SK-N-SH (cell line): ENCODE measurements at regions not wholly inside any gene's neighbourhood (a gene's known extent, or its start where the extent isn't known, plus 50 kb on each side); places are given as distances from the start of the nearest gene placed in this dataset.

Experiments
- CTCF ChIA-PET: fragments of 300-600, 350-600 bp; formaldehyde crosslinking; extraction: SDS; loops from one replicate; lab custom pipeline; 2021; lab: Yijun Ruan, JAX
- POLR2A ChIA-PET: fragments of 350-600 bp; sonication (Branson Sonifier 250); formaldehyde crosslinking; extraction: SDS; loops from one replicate; lab custom pipeline; 2020; ENCODE audit warnings: antibody characterized with exemption, inconsistent platforms; lab: Yijun Ruan, JAX
- DNase-seq: peaks from one replicate; pipeline ENCODE4 v3.0.0; 2012
- H2AFZ ChIP-seq: fragments of 200-600 bp; sonication (generic); 2 replicates; pipeline ENCODE4 v1.8.1; 2016; ENCODE audit warnings: antibody characterized with exemption, mild to moderate bottlenecking, low read depth
- H3F3A ChIP-seq: fragments of 200-600 bp; sonication (generic); replicated peaks from 2 replicates; pipeline ENCODE3; 2016; ENCODE audit warnings: antibody characterized with exemption, mild to moderate bottlenecking; ENCODE audit not compliant: insufficient read depth
- H3K27ac ChIP-seq, 2 experiments: fragments of 200-500 bp in 1 of 2; fragments of 200-600 bp in 1 of 2; sonication (Bioruptor generic) in 1 of 2; sonication (generic), shearing (Covaris generic) in 1 of 2; 2 replicates each; pipeline versions ENCODE4 v1.5.1 to v1.6.1; 2014 to 2016; ENCODE audit warnings: low read depth in 2 of 2, inconsistent platforms in 1 of 2, low read length in 1 of 2, mild to moderate bottlenecking in 1 of 2, mixed read lengths in 1 of 2
- H3K27me3 ChIP-seq: fragments of 200-600 bp; sonication (generic), shearing (Covaris generic); 2 replicates; pipeline ENCODE4 v1.6.1; 2016; ENCODE audit warnings: mixed run types; ENCODE audit not compliant: insufficient read depth
- H3K36me3 ChIP-seq, 2 experiments: fragments of 200-500 bp in 1 of 2; fragments of 200-600 bp in 1 of 2; sonication (Bioruptor generic) in 1 of 2; sonication (generic) in 1 of 2; replicated peaks in 1 of 2; 2 replicates each; pipeline versions ENCODE3 to v1.5.1; 2014 to 2016; ENCODE audit warnings: low read length in 1 of 2, mild to moderate bottlenecking in 1 of 2; ENCODE audit not compliant: insufficient read depth in 2 of 2, control insufficient read depth in 1 of 2
- H3K4me1 ChIP-seq, 2 experiments: fragments of 200-500 bp in 1 of 2; fragments of 200-600 bp in 1 of 2; sonication (Bioruptor generic) in 1 of 2; sonication (generic), shearing (Covaris generic) in 1 of 2; 2 replicates each; pipeline versions ENCODE4 v1.5.1 to v1.6.1; 2014 to 2016; ENCODE audit warnings: low read depth in 1 of 2, low read length in 1 of 2, mixed run types in 1 of 2; ENCODE audit not compliant: insufficient read depth in 2 of 2, control insufficient read depth in 1 of 2
- H3K4me2 ChIP-seq: fragments of 200-600 bp; sonication (generic), shearing (Covaris generic); 2 replicates; pipeline ENCODE4 v1.6.1; 2017; ENCODE audit warnings: mixed run types
- H3K4me3 ChIP-seq, 2 experiments: fragments of 200-500 bp in 1 of 2; fragments of 200-600 bp in 1 of 2; sonication (Bioruptor generic) in 1 of 2; sonication (generic), shearing (Covaris generic) in 1 of 2; 2 replicates each; pipeline versions ENCODE4 v1.5.1 to v1.8.1; 2014 to 2016; ENCODE audit warnings: low read depth in 2 of 2, inconsistent platforms in 1 of 2, low read length in 1 of 2, mild to moderate bottlenecking in 1 of 2, mixed read lengths in 1 of 2, moderate library complexity in 1 of 2
- H3K79me2 ChIP-seq: fragments of 200-600 bp; sonication (generic); 2 replicates; pipeline ENCODE4 v1.8.1; 2017; ENCODE audit warnings: mild to moderate bottlenecking; ENCODE audit not compliant: insufficient read depth
- H3K9ac ChIP-seq: fragments of 200-600 bp; sonication (generic); 2 replicates; pipeline ENCODE4 v1.6.1; 2017; ENCODE audit warnings: mixed run types
- H3K9me2 ChIP-seq: fragments of 200-600 bp; sonication (generic); 2 replicates; pipeline ENCODE4 v1.6.1; 2017; ENCODE audit warnings: mixed run types
- H3K9me3 ChIP-seq: fragments of 200-600 bp; sonication (generic); 2 replicates; pipeline ENCODE4 v1.6.1; 2017; ENCODE audit warnings: mixed run types, mild to moderate bottlenecking, moderate library complexity
- H4K20me1 ChIP-seq: fragments of 200-600 bp; sonication (generic); 2 replicates; pipeline ENCODE4 v1.6.1; 2017; ENCODE audit warnings: mild to moderate bottlenecking, mixed run types; ENCODE audit not compliant: insufficient read depth
- ELF1 ChIP-seq: IDR thresholded peaks from 2 replicates; pipeline ENCODE4 v1.4.0; 2012
- EZH2phosphoT487 ChIP-seq: fragments of 200-600 bp; sonication (generic); IDR thresholded peaks from 2 replicates; pipeline ENCODE4 v1.6.1; 2017; ENCODE audit warnings: low read depth, mixed run types, mild to moderate bottlenecking, antibody characterized with exemption, moderate library complexity, borderline replicate concordance
- FOXJ3 ChIP-seq: sonication (generic); formaldehyde crosslinking; IDR thresholded peaks from 2 replicates; pipeline ENCODE4 v1.5.1; 2020; ENCODE audit warnings: mild to moderate bottlenecking, missing genetic modification reagents
- GATA2 ChIP-seq: sonication (generic); formaldehyde crosslinking; IDR thresholded peaks from 2 replicates; pipeline ENCODE4 v1.5.0; 2020; ENCODE audit warnings: mild to moderate bottlenecking, missing genetic modification reagents
- JUND ChIP-seq: IDR thresholded peaks from 2 replicates; pipeline ENCODE4 v1.4.0; 2012
- MEF2A ChIP-seq: IDR thresholded peaks from 2 replicates; pipeline ENCODE4 v1.4.0; 2012; ENCODE audit warnings: low read depth, borderline replicate concordance
- NFIC ChIP-seq: IDR thresholded peaks from 2 replicates; pipeline ENCODE4 v1.4.0; 2012; ENCODE audit warnings: borderline replicate concordance
- POLR2AphosphoS5 ChIP-seq: IDR thresholded peaks from 2 replicates; pipeline ENCODE4 v1.6.1; 2012; ENCODE audit warnings: low read depth, low read length
- RCOR1 ChIP-seq: fragments of 150-350 bp; IDR thresholded peaks from 2 replicates; pipeline ENCODE4 v1.6.1; 2017; ENCODE audit warnings: antibody characterized with exemption, low read length
- RFX5 ChIP-seq: IDR thresholded peaks from 2 replicates; pipeline ENCODE4 v1.6.1; 2012; ENCODE audit warnings: mild to moderate bottlenecking, improper control_type of control experiment, low read length
- RXRA ChIP-seq: IDR thresholded peaks from 2 replicates; pipeline ENCODE4 v1.4.0; 2012; ENCODE audit warnings: low read depth, mild to moderate bottlenecking, borderline replicate concordance
- SMC3 ChIP-seq: IDR thresholded peaks from 2 replicates; pipeline ENCODE4 v1.6.1; 2012; ENCODE audit warnings: low read depth, low read length, improper control_type of control experiment
- TCF12 ChIP-seq: IDR thresholded peaks from 2 replicates; pipeline ENCODE4 v1.4.0; 2012
- WGBS: methylation state at CpG from one replicate; pipeline ENCODE4 v1.1.6; 2017; ENCODE audit warnings: low lambda C conversion rate; 5-methylcytosine and 5-hydroxymethylcytosine counted together
- TF ChIP-seq, protein P1 (sequence below): IDR thresholded peaks from 2 replicates; pipeline ENCODE4 v1.4.0; 2012; ENCODE audit warnings: low read depth
- TF ChIP-seq, protein P2 (sequence below): IDR thresholded peaks from 2 replicates; pipeline ENCODE4 v1.4.0; 2012; ENCODE audit warnings: low read depth, borderline replicate concordance
- TF ChIP-seq, protein P3 (sequence below): IDR thresholded peaks from 2 replicates; pipeline ENCODE4 v1.6.1; 2012; ENCODE audit warnings: mild to moderate bottlenecking, low read depth, low read length, moderate library complexity
- TF ChIP-seq, protein P4 (sequence below): IDR thresholded peaks from 2 replicates; pipeline ENCODE4; 2012
- TF ChIP-seq, protein P5 (sequence below): fragments of 200-600 bp; sonication (generic); IDR thresholded peaks from 2 replicates; pipeline ENCODE4 v1.6.1; 2017; ENCODE audit warnings: antibody characterized with exemption, mild to moderate bottlenecking, moderate library complexity

DNA sequence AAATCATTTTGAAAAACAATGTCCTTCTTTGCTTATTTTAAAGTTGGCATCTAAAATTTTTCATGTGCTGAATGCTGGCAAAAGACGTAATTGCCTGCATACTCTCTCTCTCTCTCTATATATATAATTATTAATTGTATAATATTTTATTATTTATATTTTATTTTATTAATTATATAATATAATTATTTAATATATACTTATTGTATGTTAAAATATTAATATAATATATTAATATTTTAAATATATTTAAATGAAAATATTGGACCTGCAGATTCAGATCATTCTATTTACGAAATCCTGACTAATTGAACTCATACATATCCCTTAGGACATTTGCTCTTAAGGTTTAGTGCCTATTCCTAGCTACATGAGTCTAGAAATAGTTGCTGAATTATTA, 144.7 kb upstream of the VCX start:
- CTCF ChIA-PET = no interaction called here
- no peaks in the 10 kb centered on the region for H3K36me3 ChIP-seq
- no peak overlapping the region for H3K4me3 ChIP-seq
- H3K9me2 ChIP-seq = no peaks in the 10 kb centered on the region
- no peak overlapping the region for H3K4me2 ChIP-seq
- H3K9me3 ChIP-seq = no peaks in the 10 kb centered on the region
- H3K79me2 ChIP-seq = no peaks in the 10 kb centered on the region
- DNase-seq = no peak
- H3K4me1 ChIP-seq = no peaks in the 10 kb centered on the region
- H3K27me3 ChIP-seq = no peaks in the 10 kb centered on the region
- no peak overlapping the region for H3K27ac ChIP-seq
- H3F3A ChIP-seq = no peaks in the 10 kb centered on the region
- H3K9ac ChIP-seq = no peak overlapping the region
- no peak overlapping the region for H2AFZ ChIP-seq
- TF ChIP-seq FOXJ3 (CRISPR knock-in tag) (no peak), SMC3 (no peak), RCOR1 (no peak), ELF1 (no peak), RXRA (no peak), GATA2 (CRISPR knock-in tag) (no peak)
- TF ChIP-seq, protein P1, sequence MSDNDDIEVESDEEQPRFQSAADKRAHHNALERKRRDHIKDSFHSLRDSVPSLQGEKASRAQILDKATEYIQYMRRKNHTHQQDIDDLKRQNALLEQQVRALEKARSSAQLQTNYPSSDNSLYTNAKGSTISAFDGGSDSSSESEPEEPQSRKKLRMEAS = no peak
- POLR2A ChIA-PET = no interaction called here
- H4K20me1 ChIP-seq = no peaks in the 10 kb centered on the region
- WGBS = 20% methylated on average over 2 of the region's 2 CpGs

DNA sequence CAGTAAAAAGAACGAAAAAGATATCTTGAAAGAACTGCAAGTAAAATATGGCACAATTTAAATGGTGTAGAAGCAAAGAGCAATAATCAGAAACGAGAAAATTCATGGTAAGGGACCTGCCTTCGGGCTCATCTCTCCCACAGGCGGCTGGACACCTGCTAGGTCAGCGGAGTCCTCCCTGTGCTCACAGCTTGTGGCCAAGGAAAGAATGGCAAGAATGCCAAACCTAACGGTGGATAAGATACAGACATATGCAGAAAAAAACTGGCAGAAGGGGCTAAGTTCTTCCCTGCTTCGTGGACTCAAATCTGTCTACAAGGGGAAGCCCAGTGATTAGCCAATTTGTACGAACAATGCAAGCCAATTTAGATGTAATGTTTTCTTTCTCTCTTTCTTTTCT, 152.1 kb upstream of the VCX start:
- Histone ChIP-seq H3K4me1 (no peaks in the 10 kb centered on the region), H4K20me1 (no peaks in the 10 kb centered on the region), H2AFZ (no peak overlapping the region), H3F3A (no peaks in the 10 kb centered on the region), H3K27ac (no peak overlapping the region), H3K9me3 (no peaks in the 10 kb centered on the region), H3K9ac (no peak overlapping the region), H3K79me2 (no peaks in the 10 kb centered on the region), H3K9me2 (no peaks in the 10 kb centered on the region), H3K4me2 (no peak overlapping the region), H3K4me3 (no peak overlapping the region), H3K27me3 (no peaks in the 10 kb centered on the region), H3K36me3 (no peaks in the 10 kb centered on the region)
- no peak for DNase-seq
- POLR2A ChIA-PET = no interaction called here
- CTCF ChIA-PET = no interaction called here
- TF ChIP-seq, protein P2, sequence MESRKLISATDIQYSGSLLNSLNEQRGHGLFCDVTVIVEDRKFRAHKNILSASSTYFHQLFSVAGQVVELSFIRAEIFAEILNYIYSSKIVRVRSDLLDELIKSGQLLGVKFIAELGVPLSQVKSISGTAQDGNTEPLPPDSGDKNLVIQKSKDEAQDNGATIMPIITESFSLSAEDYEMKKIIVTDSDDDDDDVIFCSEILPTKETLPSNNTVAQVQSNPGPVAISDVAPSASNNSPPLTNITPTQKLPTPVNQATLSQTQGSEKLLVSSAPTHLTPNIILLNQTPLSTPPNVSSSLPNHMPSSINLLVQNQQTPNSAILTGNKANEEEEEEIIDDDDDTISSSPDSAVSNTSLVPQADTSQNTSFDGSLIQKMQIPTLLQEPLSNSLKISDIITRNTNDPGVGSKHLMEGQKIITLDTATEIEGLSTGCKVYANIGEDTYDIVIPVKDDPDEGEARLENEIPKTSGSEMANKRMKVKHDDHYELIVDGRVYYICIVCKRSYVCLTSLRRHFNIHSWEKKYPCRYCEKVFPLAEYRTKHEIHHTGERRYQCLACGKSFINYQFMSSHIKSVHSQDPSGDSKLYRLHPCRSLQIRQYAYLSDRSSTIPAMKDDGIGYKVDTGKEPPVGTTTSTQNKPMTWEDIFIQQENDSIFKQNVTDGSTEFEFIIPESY = no peak
- TF ChIP-seq, protein P3, sequence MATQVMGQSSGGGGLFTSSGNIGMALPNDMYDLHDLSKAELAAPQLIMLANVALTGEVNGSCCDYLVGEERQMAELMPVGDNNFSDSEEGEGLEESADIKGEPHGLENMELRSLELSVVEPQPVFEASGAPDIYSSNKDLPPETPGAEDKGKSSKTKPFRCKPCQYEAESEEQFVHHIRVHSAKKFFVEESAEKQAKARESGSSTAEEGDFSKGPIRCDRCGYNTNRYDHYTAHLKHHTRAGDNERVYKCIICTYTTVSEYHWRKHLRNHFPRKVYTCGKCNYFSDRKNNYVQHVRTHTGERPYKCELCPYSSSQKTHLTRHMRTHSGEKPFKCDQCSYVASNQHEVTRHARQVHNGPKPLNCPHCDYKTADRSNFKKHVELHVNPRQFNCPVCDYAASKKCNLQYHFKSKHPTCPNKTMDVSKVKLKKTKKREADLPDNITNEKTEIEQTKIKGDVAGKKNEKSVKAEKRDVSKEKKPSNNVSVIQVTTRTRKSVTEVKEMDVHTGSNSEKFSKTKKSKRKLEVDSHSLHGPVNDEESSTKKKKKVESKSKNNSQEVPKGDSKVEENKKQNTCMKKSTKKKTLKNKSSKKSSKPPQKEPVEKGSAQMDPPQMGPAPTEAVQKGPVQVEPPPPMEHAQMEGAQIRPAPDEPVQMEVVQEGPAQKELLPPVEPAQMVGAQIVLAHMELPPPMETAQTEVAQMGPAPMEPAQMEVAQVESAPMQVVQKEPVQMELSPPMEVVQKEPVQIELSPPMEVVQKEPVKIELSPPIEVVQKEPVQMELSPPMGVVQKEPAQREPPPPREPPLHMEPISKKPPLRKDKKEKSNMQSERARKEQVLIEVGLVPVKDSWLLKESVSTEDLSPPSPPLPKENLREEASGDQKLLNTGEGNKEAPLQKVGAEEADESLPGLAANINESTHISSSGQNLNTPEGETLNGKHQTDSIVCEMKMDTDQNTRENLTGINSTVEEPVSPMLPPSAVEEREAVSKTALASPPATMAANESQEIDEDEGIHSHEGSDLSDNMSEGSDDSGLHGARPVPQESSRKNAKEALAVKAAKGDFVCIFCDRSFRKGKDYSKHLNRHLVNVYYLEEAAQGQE = no peak
- TF ChIP-seq RFX5 (no peak), POLR2AphosphoS5 (no peak), TCF12 (no peak), NFIC (no peak), JUND (no peak), EZH2phosphoT487 (no peak), GATA2 (CRISPR knock-in tag) (no peak), MEF2A (no peak)
- TF ChIP-seq, protein P4, sequence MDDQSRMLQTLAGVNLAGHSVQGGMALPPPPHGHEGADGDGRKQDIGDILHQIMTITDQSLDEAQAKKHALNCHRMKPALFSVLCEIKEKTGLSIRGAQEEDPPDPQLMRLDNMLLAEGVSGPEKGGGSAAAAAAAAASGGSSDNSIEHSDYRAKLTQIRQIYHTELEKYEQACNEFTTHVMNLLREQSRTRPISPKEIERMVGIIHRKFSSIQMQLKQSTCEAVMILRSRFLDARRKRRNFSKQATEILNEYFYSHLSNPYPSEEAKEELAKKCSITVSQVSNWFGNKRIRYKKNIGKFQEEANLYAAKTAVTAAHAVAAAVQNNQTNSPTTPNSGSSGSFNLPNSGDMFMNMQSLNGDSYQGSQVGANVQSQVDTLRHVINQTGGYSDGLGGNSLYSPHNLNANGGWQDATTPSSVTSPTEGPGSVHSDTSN = no peak
- TF ChIP-seq, protein P5, sequence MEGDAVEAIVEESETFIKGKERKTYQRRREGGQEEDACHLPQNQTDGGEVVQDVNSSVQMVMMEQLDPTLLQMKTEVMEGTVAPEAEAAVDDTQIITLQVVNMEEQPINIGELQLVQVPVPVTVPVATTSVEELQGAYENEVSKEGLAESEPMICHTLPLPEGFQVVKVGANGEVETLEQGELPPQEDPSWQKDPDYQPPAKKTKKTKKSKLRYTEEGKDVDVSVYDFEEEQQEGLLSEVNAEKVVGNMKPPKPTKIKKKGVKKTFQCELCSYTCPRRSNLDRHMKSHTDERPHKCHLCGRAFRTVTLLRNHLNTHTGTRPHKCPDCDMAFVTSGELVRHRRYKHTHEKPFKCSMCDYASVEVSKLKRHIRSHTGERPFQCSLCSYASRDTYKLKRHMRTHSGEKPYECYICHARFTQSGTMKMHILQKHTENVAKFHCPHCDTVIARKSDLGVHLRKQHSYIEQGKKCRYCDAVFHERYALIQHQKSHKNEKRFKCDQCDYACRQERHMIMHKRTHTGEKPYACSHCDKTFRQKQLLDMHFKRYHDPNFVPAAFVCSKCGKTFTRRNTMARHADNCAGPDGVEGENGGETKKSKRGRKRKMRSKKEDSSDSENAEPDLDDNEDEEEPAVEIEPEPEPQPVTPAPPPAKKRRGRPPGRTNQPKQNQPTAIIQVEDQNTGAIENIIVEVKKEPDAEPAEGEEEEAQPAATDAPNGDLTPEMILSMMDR = no peak
- WGBS = 14% methylated on average over 8 of the region's 8 CpGs
